CD4-positive, alpha-beta T cell treated with Interleukin-12 subunit alpha and Interleukin-12 subunit beta, for 1 hour (primary cell): ENCODE measurements at regions not wholly inside any gene's neighbourhood (a gene's known extent, or its start where the extent isn't known, plus 50 kb on each side); places are given as distances from the start of the nearest gene placed in this dataset.

Experiments
- DNase-seq: peaks from one replicate; pipeline ENCODE4 v3.0.0-alpha.2; 2020

DNA sequence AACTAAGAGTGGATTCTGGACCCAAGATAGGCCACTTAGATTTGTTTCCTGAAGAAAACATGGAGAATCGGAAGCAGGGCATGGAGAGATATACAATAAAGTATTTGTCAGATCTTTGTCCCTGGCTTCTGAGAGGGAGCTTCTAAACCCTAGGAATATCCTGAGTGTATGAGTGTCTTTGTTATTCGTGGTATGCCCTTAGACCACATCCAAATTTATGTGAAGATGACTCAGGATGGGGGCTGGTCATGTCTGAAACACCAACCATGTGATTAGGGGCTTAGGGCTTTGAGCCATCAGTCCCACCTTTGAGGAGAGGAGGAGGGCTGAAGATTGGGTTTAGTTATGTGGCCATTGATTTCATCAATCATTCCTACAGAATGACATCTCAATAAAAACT is 69.7 kb upstream of the PLPP4 start:
- no peak for DNase-seq

DNA sequence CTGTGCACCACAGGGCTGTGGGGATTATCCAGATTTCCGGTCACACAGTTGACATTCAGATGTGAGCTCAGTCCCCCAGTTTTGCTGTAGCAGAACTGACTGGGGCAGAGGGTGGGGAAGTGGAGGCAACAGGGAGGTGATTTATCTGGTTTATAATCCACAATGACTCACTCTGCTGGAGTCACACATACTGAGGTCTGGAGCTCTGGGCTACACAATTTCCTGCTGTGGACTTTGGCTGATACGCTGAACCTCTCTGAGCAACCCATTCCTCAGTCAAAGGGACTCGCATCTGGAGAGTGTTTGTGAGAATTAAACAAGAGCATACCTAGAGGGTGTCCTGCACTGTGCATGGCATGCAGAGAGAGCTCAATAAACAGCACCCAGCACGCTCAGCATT is 64.8 kb upstream of the PLPP4 start:
- no peak for DNase-seq

DNA sequence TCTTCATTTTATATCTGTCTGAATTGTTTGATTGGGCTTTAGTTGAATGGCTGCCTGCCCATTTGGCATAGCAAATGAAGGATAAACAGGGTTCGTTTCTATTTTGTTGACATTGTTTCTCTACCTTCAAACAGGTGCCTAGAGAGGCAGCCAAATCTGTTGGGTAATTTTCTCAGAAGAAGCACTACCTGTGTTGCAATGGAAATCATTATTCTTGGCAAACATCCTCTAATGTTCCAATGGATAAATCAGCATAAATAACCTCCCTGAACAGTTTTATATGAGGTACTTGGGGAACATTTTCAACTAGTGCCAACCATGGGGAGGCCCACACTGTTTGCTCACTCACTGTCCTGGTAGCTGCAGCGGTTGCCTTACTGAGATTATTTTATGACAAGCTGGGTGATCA is 64.4 kb upstream of the PLPP4 start:
- no peak for DNase-seq

DNA sequence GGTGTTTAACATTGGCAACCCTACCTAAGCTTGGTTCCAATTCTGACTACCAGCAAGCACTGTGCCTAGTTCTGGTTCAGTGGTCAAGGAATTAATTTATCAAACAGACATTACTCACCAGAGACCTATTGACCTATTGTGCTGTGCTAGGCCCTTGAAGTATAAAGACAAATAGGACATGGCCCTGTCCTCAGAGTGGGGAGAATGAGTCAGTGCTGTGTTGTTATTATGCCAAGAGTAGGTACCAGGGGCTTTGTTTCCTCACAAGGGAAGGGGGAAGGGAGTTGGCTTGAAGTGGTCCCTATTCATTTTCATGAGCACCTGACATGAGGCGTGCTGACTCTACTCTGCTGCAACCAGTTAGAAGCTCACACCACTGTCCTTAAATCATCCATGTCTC is 62.6 kb upstream of the PLPP4 start:
- DNase-seq = no peak

DNA sequence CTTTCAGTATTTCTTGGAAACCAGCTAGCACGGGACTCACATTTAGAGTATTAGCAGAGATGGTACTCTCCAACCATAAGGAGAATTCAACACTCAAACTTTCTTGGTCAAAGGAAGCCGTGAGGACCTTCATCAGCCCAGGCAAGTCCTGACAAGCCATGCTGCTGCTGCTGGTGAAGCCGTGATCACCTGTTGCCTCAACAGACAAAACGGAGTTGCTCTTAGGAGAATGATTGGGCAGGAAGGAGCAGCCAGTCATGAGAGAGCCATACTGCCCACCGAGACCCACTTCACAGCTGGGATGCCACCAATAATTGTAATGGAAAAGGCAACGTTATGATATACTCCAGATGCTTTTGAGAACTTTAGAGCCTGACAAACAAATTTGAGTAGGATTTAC is 60.8 kb upstream of the PLPP4 start:
- DNase-seq = no peak

DNA sequence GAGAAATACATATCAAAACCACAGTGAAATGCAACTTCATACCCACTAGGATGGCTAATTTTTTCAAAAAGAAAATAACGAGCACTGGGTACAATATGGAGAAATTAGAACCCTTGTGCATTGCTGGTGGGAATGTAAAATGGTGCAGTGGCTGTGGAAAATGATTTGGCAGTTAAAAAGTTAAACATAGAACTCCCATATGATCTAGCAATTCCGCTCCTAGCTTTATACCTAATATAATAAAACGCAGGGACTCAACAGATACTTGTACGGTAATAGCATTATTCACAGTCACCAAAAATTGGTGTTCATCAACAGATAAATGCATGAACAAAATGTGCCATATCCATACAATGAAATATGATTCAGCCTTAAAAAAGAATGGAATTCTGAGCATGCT is 58.8 kb upstream of the PLPP4 start:
- no peak for DNase-seq

DNA sequence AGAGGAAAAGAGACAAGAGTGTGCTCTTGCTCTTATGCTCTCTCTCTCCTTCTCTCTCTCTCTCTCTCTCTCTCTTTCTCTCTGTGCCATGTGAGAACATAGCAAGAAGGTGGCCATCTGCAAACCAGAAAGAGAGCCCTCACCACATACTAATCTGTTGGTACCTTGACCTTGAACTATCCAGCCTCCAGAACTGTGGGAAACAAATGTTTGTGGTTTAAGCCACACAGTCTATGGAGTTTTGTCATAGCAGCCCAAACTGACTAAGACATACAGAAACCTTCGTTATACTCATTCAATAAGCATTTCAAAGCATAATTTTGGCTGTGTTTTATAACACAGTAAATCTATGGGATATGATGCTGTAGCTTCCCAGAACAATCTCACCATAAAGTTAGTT is 56.4 kb upstream of the PLPP4 start:
- no peak for DNase-seq

DNA sequence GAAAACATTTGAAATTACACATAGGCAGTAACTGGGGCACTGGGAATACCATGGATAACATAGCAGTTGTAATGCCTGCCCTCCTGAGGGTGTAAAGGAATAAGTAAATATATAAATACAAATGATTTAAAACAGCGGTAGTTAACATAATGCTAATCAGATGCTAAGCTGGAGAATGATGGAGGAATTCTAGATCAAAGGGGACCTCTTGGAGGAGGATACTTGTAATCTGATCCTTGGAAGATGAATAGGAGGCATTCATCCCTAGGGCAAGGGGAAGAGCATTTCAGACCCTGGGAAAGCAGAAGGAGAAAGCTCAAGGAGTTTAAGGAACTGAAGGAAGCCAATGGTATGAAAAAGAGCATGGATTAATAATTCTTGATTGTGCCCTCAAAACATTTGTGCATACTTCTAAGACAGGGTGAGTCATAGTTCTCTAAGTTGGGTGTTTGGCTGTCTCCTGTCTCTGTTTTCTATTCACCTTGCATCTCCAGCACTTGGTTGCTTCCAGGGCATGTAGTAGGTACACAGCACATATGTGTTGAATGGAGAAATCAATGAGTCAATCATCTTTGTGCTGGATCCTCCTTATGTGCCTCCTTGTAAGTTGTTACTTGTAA is 54.8 kb upstream of the PLPP4 start:
- no peak for DNase-seq

DNA sequence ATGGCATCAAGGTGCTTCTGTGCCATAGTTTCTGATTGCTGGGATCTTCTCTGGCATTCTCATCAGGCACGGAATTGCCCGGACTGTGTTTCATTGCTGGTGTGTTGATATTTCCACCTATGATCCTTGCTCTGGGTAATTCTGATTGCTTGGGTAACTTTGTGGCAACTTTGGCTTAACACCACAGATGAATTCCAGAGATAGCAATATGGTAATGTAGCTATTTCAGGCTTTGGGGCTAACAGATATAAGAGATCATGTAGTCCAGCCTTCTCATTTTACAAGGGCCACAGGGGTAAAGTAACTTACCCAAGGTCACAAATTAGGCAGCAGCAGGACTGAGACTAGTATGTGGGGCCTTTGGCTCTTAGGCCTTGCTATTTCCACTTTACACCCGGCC is 53.9 kb upstream of the PLPP4 start:
- DNase-seq = no peak

DNA sequence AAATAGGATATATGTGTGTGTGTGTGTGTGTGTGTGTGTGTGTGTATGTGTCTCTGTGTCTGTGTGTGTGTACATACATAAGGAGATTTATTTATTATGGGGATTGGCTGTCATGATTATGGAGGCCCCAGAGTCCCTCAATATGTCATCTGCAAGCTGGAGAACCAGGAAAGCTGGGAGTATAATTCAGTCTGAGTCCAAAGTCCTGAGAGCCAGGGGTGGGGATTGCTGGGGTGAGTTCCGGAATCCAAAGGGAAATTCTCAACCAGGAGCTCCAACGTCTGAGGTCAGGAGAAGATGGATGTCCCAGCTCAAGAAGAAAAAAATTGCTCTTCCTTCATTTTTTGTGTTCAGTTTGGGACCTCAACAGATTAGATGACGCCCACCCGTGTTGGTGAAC is 50.7 kb upstream of the PLPP4 start:
- DNase-seq = no peak
